PC-9 (cell line): ENCODE measurements at regions not wholly inside any gene's neighbourhood (a gene's known extent, or its start where the extent isn't known, plus 50 kb on each side); places are given as distances from the start of the nearest gene placed in this dataset.

Source experiments
- BruUV-seq: library from RNA; stranded (reverse); fragments of 400-500 nt; replicated peaks from 2 replicates; lab custom pipeline; 2021; lab: Mats Ljungman, UMichigan
- CTCF ChIA-PET: fragments of 300-600 bp; sonication (Branson Sonifier 250); formaldehyde crosslinking; loops from one replicate; lab custom pipeline; 2022; ENCODE audit warnings: antibody characterized with exemption; lab: Charles Lee
- POLR2A ChIA-PET: fragments of 300-600 bp; sonication (Branson Sonifier 250); formaldehyde crosslinking; loops from one replicate; lab custom pipeline; 2022; ENCODE audit warnings: antibody characterized with exemption; ENCODE audit not compliant: unreplicated experiment; lab: Charles Lee
- DNase-seq, 2 experiments: peaks; one replicate each; pipeline versions ENCODE4 v3.0.0 to v3.0.0-alpha.2; 2015 to 2022; ENCODE audit warnings: mixed read lengths in 1 of 2
- H2AFZ ChIP-seq: fragments of 200-600 bp; sonication (generic); 2 replicates; pipeline ENCODE4 v1.8.1; 2017; ENCODE audit warnings: antibody characterized with exemption
- H3F3A ChIP-seq: fragments of 200-600 bp; sonication (generic); 2 replicates; pipeline ENCODE4 v1.8.1; 2017; ENCODE audit warnings: antibody characterized with exemption, mild to moderate bottlenecking, low read depth; ENCODE audit not compliant: insufficient read depth
- H3K27ac ChIP-seq: fragments of 200-600 bp; sonication (generic); 2 replicates; pipeline ENCODE4 v1.6.1; 2016; ENCODE audit warnings: mixed run types
- H3K27me3 ChIP-seq: fragments of 200-600 bp; sonication (generic); 2 replicates; pipeline ENCODE4 v1.6.1; 2016; ENCODE audit warnings: low read depth, mixed run types; ENCODE audit not compliant: insufficient read depth
- H3K36me3 ChIP-seq: fragments of 200-600 bp; sonication (generic); 2 replicates; pipeline ENCODE4 v1.6.1; 2016; ENCODE audit warnings: low read depth, mixed run types
- H3K4me1 ChIP-seq: fragments of 200-600 bp; sonication (generic); replicated peaks from 2 replicates; pipeline ENCODE4 v1.6.1; 2016; ENCODE audit warnings: mixed run types; ENCODE audit not compliant: insufficient read depth
- H3K4me2 ChIP-seq: fragments of 200-600 bp; sonication (generic); 2 replicates; pipeline ENCODE4 v1.6.1; 2017; ENCODE audit warnings: mixed run types
- H3K4me3 ChIP-seq: fragments of 200-600 bp; sonication (generic); 2 replicates; pipeline ENCODE4 v1.6.1; 2016; ENCODE audit warnings: mixed run types
- H3K79me2 ChIP-seq: fragments of 200-600 bp; sonication (generic); 2 replicates; pipeline ENCODE4 v1.6.1; 2017; ENCODE audit warnings: low read depth, mixed run types
- H3K9me2 ChIP-seq: fragments of 200-600 bp; sonication (generic); 2 replicates; pipeline ENCODE4 v1.8.1; 2017; ENCODE audit warnings: mild to moderate bottlenecking; ENCODE audit not compliant: insufficient read depth
- H3K9me3 ChIP-seq: fragments of 200-600 bp; sonication (generic); 2 replicates; pipeline ENCODE4 v1.8.1; 2016; ENCODE audit warnings: low read depth; ENCODE audit not compliant: insufficient read depth
- H4K20me1 ChIP-seq: fragments of 200-600 bp; sonication (generic); 2 replicates; pipeline ENCODE4 v1.8.1; 2017; ENCODE audit not compliant: insufficient read depth
- CTCF ChIP-seq: fragments of 200-600 bp; sonication (generic); conservative IDR thresholded peaks from 2 replicates; pipeline ENCODE4 v1.6.1; 2017; ENCODE audit warnings: mixed run types, antibody characterized with exemption, mild to moderate bottlenecking, moderate library complexity
- EZH2 ChIP-seq: fragments of 200-600 bp; sonication (generic); IDR thresholded peaks from 2 replicates; pipeline ENCODE4 v1.8.0; 2017; ENCODE audit warnings: antibody characterized with exemption, low read depth
- intact Hi-C: fragments of 100-400 bp; cut with micrococcal nuclease; formaldehyde crosslinking; loops from one replicate; pipeline ENCODE4 v1.10.0; 2022; ENCODE audit not compliant: unreplicated experiment

DNA sequence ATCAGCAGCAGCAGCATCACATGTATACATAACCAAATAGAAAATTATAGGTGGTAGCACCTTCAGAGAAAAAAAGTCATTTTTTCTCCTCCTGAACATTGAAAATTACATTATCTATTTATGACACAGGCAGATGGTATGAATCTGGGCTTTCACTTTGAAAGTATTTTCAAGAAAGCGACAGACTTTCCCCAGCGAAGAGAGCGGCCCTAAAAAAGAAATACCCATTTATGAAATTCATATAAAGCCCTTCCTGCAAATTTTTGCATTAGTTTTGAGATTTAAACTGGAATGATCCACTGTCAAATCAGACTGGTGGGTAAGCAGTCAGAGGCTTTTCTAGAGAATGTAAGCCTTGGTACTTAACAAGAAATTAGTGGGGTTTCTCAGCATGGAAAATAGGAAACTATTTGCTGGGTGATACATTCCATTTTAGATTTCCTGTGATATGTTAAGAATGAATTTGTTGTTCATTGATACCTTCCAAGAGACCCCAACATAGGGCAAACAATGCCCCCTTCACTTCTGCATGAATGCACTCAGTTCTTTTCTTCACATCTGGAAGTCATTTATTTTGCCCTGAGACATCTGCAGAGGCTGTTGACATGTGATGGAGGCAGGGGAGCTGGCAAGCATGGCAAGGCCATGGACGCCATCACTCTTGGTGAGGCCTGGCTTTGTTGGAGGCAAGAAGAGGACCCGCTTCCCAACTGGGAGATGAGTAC, 147.0 kb downstream of the LINC00237 start:
- POLR2A ChIA-PET: no interaction called here
- Histone ChIP-seq H3K27ac (no peak overlapping the region), H3K36me3 (no peaks in the 10 kb centered on the region), H2AFZ (no peak overlapping the region), H3K4me3 (no peak overlapping the region), H3K9me2 (no peaks in the 10 kb centered on the region), H3K4me1 (no peaks in the 10 kb centered on the region), H3K79me2 (no peaks in the 10 kb centered on the region), H3K4me2 (no peak overlapping the region), H3K27me3 (peaks cover 59% of the 10 kb centered on the region), H4K20me1 (no peaks in the 10 kb centered on the region), H3F3A (no peaks in the 10 kb centered on the region), H3K9me3 (no peaks in the 10 kb centered on the region)
- CTCF ChIA-PET: no interaction called here
- intact Hi-C loops: no loop called here
- TF ChIP-seq CTCF (no peak), EZH2 (no peak)
- DNase-seq: no peak
- no TSS peak for BruUV-seq

DNA sequence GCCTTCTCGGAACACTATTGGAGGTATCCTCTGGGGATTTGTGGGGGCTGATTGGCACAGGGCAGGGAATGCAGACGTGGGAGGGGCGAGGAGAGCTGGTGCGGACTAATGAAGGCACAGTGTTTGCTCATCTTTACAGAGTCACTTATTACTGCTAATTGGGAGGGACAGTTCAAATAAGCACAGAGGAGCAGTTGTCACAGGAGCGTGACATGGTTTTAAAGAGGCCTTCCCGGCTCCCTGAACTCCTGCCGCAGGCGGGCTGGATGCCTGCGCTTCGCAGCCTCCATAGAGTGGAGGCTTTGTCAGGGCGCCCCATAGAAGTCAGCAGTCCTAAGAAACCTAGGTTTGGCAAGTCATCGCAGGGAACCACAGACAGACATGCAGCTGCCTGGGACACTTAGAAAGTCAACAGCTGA, 149.6 kb downstream of the LINC00237 start:
- Histone ChIP-seq H3F3A (no peaks in the 10 kb centered on the region), H4K20me1 (no peaks in the 10 kb centered on the region), H3K9me2 (no peaks in the 10 kb centered on the region), H3K36me3 (no peaks in the 10 kb centered on the region), H3K27ac (no peak overlapping the region), H3K27me3 (peaks cover 48% of the 10 kb centered on the region), H3K79me2 (no peaks in the 10 kb centered on the region), H3K4me3 (no peak overlapping the region), H3K4me2 (no peak overlapping the region), H2AFZ (no peak overlapping the region), H3K4me1 (no peaks in the 10 kb centered on the region), H3K9me3 (no peaks in the 10 kb centered on the region)
- intact Hi-C loops: no loop called here
- no peak for DNase-seq
- POLR2A ChIA-PET: no interaction called here
- BruUV-seq: no TSS peak
- CTCF ChIA-PET: no interaction called here
- TF ChIP-seq CTCF (no peak), EZH2 (no peak)

DNA sequence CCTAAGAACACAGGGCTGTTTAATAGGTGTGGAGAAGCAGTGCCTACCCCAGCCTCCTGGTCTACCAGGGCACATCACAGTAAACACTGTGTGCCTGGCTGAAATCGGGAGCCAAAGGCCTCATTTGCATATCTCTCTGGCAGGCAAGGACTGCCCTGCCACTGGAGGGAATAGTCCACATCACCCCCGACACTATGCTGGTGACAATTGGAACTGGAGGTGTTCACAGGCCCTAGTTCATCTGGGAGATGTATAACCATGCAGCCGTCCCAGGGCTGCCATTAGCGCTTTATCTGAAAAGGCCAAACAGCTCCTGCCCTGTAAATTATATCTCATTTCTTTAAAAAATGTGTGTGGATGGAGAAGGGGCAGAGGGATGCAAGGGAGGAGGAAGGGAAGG, 150.3 kb downstream of the LINC00237 start:
- POLR2A ChIA-PET: no interaction called here
- BruUV-seq: no TSS peak

More for the DNA sequence above, 150.3 kb downstream of the LINC00237 start:
- Histone ChIP-seq H3K4me3 (no peak overlapping the region), H2AFZ (no peak overlapping the region), H3K4me1 (no peaks in the 10 kb centered on the region), H3K4me2 (no peak overlapping the region), H3K9me2 (no peaks in the 10 kb centered on the region), H4K20me1 (no peaks in the 10 kb centered on the region), H3K79me2 (no peaks in the 10 kb centered on the region), H3K9me3 (no peaks in the 10 kb centered on the region), H3K27me3 (peaks cover 48% of the 10 kb centered on the region), H3K27ac (no peak overlapping the region), H3K36me3 (no peaks in the 10 kb centered on the region), H3F3A (no peaks in the 10 kb centered on the region)
- CTCF ChIA-PET: no interaction called here
- TF ChIP-seq CTCF: no peak
- TF ChIP-seq EZH2: no peak
- DNase-seq: no peak
- intact Hi-C loops: no loop called here
